NT2/D1 (cell line): ENCODE measurements at regions not wholly inside any gene's neighbourhood (a gene's known extent, or its start where the extent isn't known, plus 50 kb on each side); places are given as distances from the start of the nearest gene placed in this dataset.

Source experiments
- SUZ12 ChIP-seq: IDR thresholded peaks from 2 replicates; pipeline ENCODE4 v1.6.1; 2011; ENCODE audit not compliant: insufficient read length, insufficient read depth; ENCODE audit errors: extremely low read depth
- YY1 ChIP-seq: IDR thresholded peaks from 2 replicates; pipeline ENCODE4 v1.6.1; 2011; ENCODE audit not compliant: insufficient read length, insufficient read depth
- ZNF274 ChIP-seq: IDR thresholded peaks from 2 replicates; pipeline ENCODE4 v1.6.1; 2011; ENCODE audit warnings: mild to moderate bottlenecking, low read depth, low read length

GRCh38 chr2:145277922-145278321, 758.0 kb upstream of the ZEB2 start:
- TF ChIP-seq ZNF274: no peak
- TF ChIP-seq YY1: no peak
- TF ChIP-seq SUZ12: no peak
